Heart right ventricle (tissue), 16 donors: ENCODE measurements at regions not wholly inside any gene's neighbourhood (a gene's known extent, or its start where the extent isn't known, plus 50 kb on each side); places are given as distances from the start of the nearest gene placed in this dataset.

ENCODE experiments used
- ATAC-seq, 8 donors: fragments of 200-7000 bp; cut with Tn5 transposase; one replicate each; pipeline ENCODE4 v1.9.1; 2020; ENCODE audit warnings: mild to moderate bottlenecking in 8 of 8, moderate library complexity in 8 of 8, moderate number of reproducible peaks in 1 of 8
- DNase-seq, 2 donors: peaks; one replicate each; pipeline ENCODE4 v3.0.0-alpha.2; 2020
- H3K27ac ChIP-seq, 10 donors: fragments of 200-600 bp; sonication (generic) in 2 of 10; one replicate each; pipeline versions ENCODE4 v1.5.0 to v1.8.0; 2020 to 2022; ENCODE audit warnings: mild to moderate bottlenecking in 3 of 10
- H3K27me3 ChIP-seq, 7 donors: fragments of 200-600 bp; one replicate each; pipeline ENCODE4 v1.8.0; 2021 to 2022; ENCODE audit warnings: mild to moderate bottlenecking in 2 of 7
- H3K36me3 ChIP-seq, 9 donors: fragments of 200-600 bp; sonication (generic) in 1 of 9; one replicate each; pipeline versions ENCODE4 v1.5.0 to v1.8.0; 2020 to 2022; ENCODE audit warnings: mild to moderate bottlenecking in 2 of 9
- H3K4me1 ChIP-seq, 9 donors: fragments of 200-600 bp; sonication (generic) in 1 of 9; one replicate each; pipeline versions ENCODE4 v1.5.0 to v1.8.0; 2020 to 2022; ENCODE audit warnings: mild to moderate bottlenecking in 4 of 9
- H3K4me3 ChIP-seq, 10 donors: fragments of 200-600 bp; sonication (generic) in 2 of 10; one replicate each; pipeline versions ENCODE4 v1.5.0 to v1.8.0; 2020 to 2022; ENCODE audit warnings: mild to moderate bottlenecking in 7 of 10, moderate library complexity in 2 of 10
- H3K9me3 ChIP-seq, 11 donors: fragments of 200-600 bp in 10 of 11; sonication (generic) in 2 of 11; one replicate each; pipeline versions ENCODE4 v1.5.0 to v1.8.0; 2013 to 2022; ENCODE audit warnings: mild to moderate bottlenecking in 2 of 11, control low read depth in 1 of 11, moderate library complexity in 1 of 11
- CTCF ChIP-seq, 9 donors: fragments of 200-600 bp; sonication (generic) in 2 of 9; IDR thresholded peaks; one replicate each; pipeline versions ENCODE4 v1.5.0 to v1.8.0; 2021 to 2022; ENCODE audit warnings: antibody characterized with exemption in 9 of 9, mild to moderate bottlenecking in 5 of 9, moderate library complexity in 1 of 9
- WGBS, 2 donors: extraction: QIAGEN DNeasy Blood & Tissue Kit; methylation state at CpG; one replicate each; pipeline ENCODE4 v1.1.7; 2013; ENCODE audit warnings: inconsistent platforms in 1 of 2; 5-methylcytosine and 5-hydroxymethylcytosine counted together
- intact Hi-C, 10 donors: fragments of 100-400 bp; cut with DNase I; formaldehyde crosslinking; loops; one replicate each; pipeline versions ENCODE4 v1.11.1 to v1.14.2; 2022
- donor health status: Arrhythmogenic right ventricular cardiomyopathy.
- donor health status: ischemic (EF 13 %, LVEDD 7.1; RV severe dilation, severe dysfunction).
- donor health status: healthy with polysubstance abuse.
- donor health status: DM: no; HTN: yes; CAD: no.
- donor health status: DM: no; HTN: no; CAD: no.
- donor health status: ischemic (EF 25% LVEDD 6.9; RV normal size, moderate dysfunction).
- donor health status: ischemic (EF 25% LVEDD 5.7; RV mildly dilated, moderate dysfunction).
- donor health status: healthy.
- donor health status: DM: yes; HTN: yes; CAD: no.
- donor health status: Ischemic cardiomyopathy.
- donor health status: ischemic (EF 35%, LVEDD 5.7; RV mildly dilated, moderate dysfunction).
- donor health status: nonischemic (EF 11% LVEDD 7.7; RV severe dilation, severe dysfunction).
- donor health status: DM: yes; HTN: yes; CAD: no.
- donor health status: PGD.
- donor health status: ischemic (EF 29% LVEDD 5.4; RV normal size, mild dysfunction).
- donor health status: nonischemic (EF 23%, LVEDD 6.1; RV moderate dilation, normal function).

GRCh38 chr12:75564852-75565251, 53.4 kb upstream of the KRR1 start:
- TF ChIP-seq CTCF (IDR thresholded peaks at IDR 0.05): no peak

GRCh38 chr12:75564398-75564797, 53.0 kb upstream of the KRR1 start:
- DNase-seq: no peak
- ATAC-seq: peak in 1 of 8 donors; percentile 45
- H3K27me3 ChIP-seq: no peaks in the 10 kb centered on the region
- peaks cover 0 to 18% (median 9%) of the 10 kb centered on the region in 9 donors for H3K4me1 ChIP-seq
- TF ChIP-seq CTCF (IDR thresholded peaks at IDR 0.05): no peak
- no peaks in the 10 kb centered on the region for H3K36me3 ChIP-seq
- no peak overlapping the region for H3K4me3 ChIP-seq
- H3K9me3 ChIP-seq: no peaks in the 10 kb centered on the region
- intact Hi-C loops: loop anchor here in 2 of 10 donors (5.0 to 10.0 kb wide), 2 partner anchors 150 to 468 kb away; partner anchors contain the start of gene PHLDA1 (in 1 of the 2)
- WGBS, 2 donors: 68 to 69% methylated on average over 2 of the region's 2 CpGs
- H3K27ac ChIP-seq: peak overlapping the region in 2 of 10 donors; percentile 6 to 12

More at GRCh38 chr12:75564852-75565251, 53.4 kb upstream of the KRR1 start:
- H3K9me3 ChIP-seq: no peaks in the 10 kb centered on the region
- H3K27ac ChIP-seq: peak overlapping the region in 2 of 10 donors; percentile 1 to 6
- no peak for DNase-seq
- intact Hi-C loops: loop anchor here in 2 of 10 donors (5.0 to 10.0 kb wide), 2 partner anchors 150 to 467 kb away; partner anchors contain the start of gene PHLDA1 (in 1 of the 2)
- WGBS, 2 donors: 41% methylated on average over 4 of the region's 4 CpGs
- H3K36me3 ChIP-seq: no peaks in the 10 kb centered on the region
- no peak overlapping the region for H3K4me3 ChIP-seq
- H3K4me1 ChIP-seq: peaks cover 0 to 18% (median 8%) of the 10 kb centered on the region in 9 donors
- no peak for ATAC-seq
- no peaks in the 10 kb centered on the region for H3K27me3 ChIP-seq

GRCh38 chr12:75563351-75563750, 51.9 kb upstream of the KRR1 start:
- intact Hi-C loops: loop anchor here in 2 of 10 donors (5.0 to 10.0 kb wide), 2 partner anchors 151 to 469 kb away; partner anchors contain the start of gene PHLDA1 (in 1 of the 2)
- ATAC-seq: no peak
- Histone ChIP-seq H3K9me3 (no peaks in the 10 kb centered on the region), H3K27ac (no peak overlapping the region), H3K4me1 (peaks cover 0 to 22% (median 9%) of the 10 kb centered on the region in 9 donors), H3K4me3 (no peak overlapping the region), H3K36me3 (no peaks in the 10 kb centered on the region), H3K27me3 (no peaks in the 10 kb centered on the region)
- WGBS, 2 donors: 90 to 92% methylated on average over 2 of the region's 2 CpGs
- no peak for DNase-seq
- no peak for TF ChIP-seq CTCF (IDR thresholded peaks at IDR 0.05)

GRCh38 chr12:75561921-75562320, 50.5 kb upstream of the KRR1 start:
- H3K9me3 ChIP-seq: no peaks in the 10 kb centered on the region
- WGBS, 2 donors: 69 to 74% methylated on average over 7 of the region's 7 CpGs
- no peaks in the 10 kb centered on the region for H3K27me3 ChIP-seq
- no peak overlapping the region for H3K4me3 ChIP-seq
- H3K36me3 ChIP-seq: no peaks in the 10 kb centered on the region
- TF ChIP-seq CTCF (IDR thresholded peaks at IDR 0.05): no peak
- no peak overlapping the region for H3K27ac ChIP-seq
- no peak for DNase-seq
- ATAC-seq: peak in 1 of 8 donors; percentile 47
- intact Hi-C loops: loop anchor here in 3 of 10 donors (2.0 to 10.0 kb wide), 3 partner anchors 153 to 473 kb away; partner anchors contain the start of gene PHLDA1 (in 1 of the 3)
- H3K4me1 ChIP-seq: peaks cover 0 to 22% (median 9%) of the 10 kb centered on the region in 9 donors
